Stimulated activated CD8-positive, alpha-beta memory T cell treated with anti-CD3 and anti-CD28 coated beads, Interleukin-12 subunit alpha, Interleukin-12 subunit beta, amount 100 ng/mL, for 24 hours (primary cell): ENCODE measurements at regions not wholly inside any gene's neighbourhood (a gene's known extent, or its start where the extent isn't known, plus 50 kb on each side); places are given as distances from the start of the nearest gene placed in this dataset.
"Not testable (repeated sequence)": the region's sequence is repeated elsewhere in the genome, so short reads cannot be mapped to it uniquely, and the experiment has no call there.

Experiments
- DNase-seq: peaks from one replicate; pipeline ENCODE4 v3.0.0-alpha.2; 2020; ENCODE audit errors: extremely low read depth

GRCh38 chrX:150212672-150213480 is 150.2 kb upstream of the MAMLD1 start:
- no peak for DNase-seq

- DNase-seq, result no peak
Measured at GRCh38 chrX:150213481-150214030, 149.6 kb upstream of the MAMLD1 start.

GRCh38 chrX:150216000-150216399 is 147.1 kb upstream of the MAMLD1 start:
- DNase-seq, result not testable (repeated sequence)

GRCh38 chrX:150216716-150217115 is 146.4 kb upstream of the MAMLD1 start:
- no peak for DNase-seq

GRCh38 chrX:150217609-150218008 is 145.5 kb upstream of the MAMLD1 start:
- no peak for DNase-seq

- no peak for DNase-seq
Measured at GRCh38 chrX:150219374-150220185, 143.5 kb upstream of the MAMLD1 start.

GRCh38 chrX:150223176-150224015 is 139.7 kb upstream of the MAMLD1 start:
- DNase-seq, result no peak

- DNase-seq, result no peak
Measured at GRCh38 chrX:150224676-150225075, 138.4 kb upstream of the MAMLD1 start.

GRCh38 chrX:150225266-150225665 is 137.9 kb upstream of the MAMLD1 start:
- DNase-seq, result no peak

- DNase-seq, result no peak
Measured at GRCh38 chrX:150225756-150226155, 137.4 kb upstream of the MAMLD1 start.

GRCh38 chrX:150226223-150226965 is 136.7 kb upstream of the MAMLD1 start:
- no peak for DNase-seq

GRCh38 chrX:150227321-150227860 is 135.7 kb upstream of the MAMLD1 start:
- no peak for DNase-seq

- DNase-seq, result no peak
Measured at GRCh38 chrX:150227873-150228410, 135.2 kb upstream of the MAMLD1 start.

GRCh38 chrX:150228431-150228830 is 134.7 kb upstream of the MAMLD1 start:
- DNase-seq, result no peak

- no peak for DNase-seq
Measured at GRCh38 chrX:150229030-150229429, 134.1 kb upstream of the MAMLD1 start.

GRCh38 chrX:150229481-150229880 is 133.6 kb upstream of the MAMLD1 start:
- no peak for DNase-seq

- not testable (repeated sequence) for DNase-seq
Measured at GRCh38 chrX:150230952-150231351, 132.2 kb upstream of the MAMLD1 start.

- DNase-seq, result not testable (repeated sequence)
Measured at GRCh38 chrX:150231368-150231767, 131.7 kb upstream of the MAMLD1 start.

- not testable (repeated sequence) for DNase-seq
Measured at GRCh38 chrX:150232222-150232621, 130.9 kb upstream of the MAMLD1 start.

- no peak for DNase-seq
Measured at GRCh38 chrX:150234126-150234525, 129.0 kb upstream of the MAMLD1 start.
